CD4-positive, alpha-beta T cell treated with Interleukin-6 for 4 hours (primary cell): ENCODE measurements at regions not wholly inside any gene's neighbourhood (a gene's known extent, or its start where the extent isn't known, plus 50 kb on each side); places are given as distances from the start of the nearest gene placed in this dataset.

Source experiments
- DNase-seq: peaks from one replicate; pipeline ENCODE4 v3.0.0-alpha.2; 2020; ENCODE audit warnings: mixed read lengths

DNA sequence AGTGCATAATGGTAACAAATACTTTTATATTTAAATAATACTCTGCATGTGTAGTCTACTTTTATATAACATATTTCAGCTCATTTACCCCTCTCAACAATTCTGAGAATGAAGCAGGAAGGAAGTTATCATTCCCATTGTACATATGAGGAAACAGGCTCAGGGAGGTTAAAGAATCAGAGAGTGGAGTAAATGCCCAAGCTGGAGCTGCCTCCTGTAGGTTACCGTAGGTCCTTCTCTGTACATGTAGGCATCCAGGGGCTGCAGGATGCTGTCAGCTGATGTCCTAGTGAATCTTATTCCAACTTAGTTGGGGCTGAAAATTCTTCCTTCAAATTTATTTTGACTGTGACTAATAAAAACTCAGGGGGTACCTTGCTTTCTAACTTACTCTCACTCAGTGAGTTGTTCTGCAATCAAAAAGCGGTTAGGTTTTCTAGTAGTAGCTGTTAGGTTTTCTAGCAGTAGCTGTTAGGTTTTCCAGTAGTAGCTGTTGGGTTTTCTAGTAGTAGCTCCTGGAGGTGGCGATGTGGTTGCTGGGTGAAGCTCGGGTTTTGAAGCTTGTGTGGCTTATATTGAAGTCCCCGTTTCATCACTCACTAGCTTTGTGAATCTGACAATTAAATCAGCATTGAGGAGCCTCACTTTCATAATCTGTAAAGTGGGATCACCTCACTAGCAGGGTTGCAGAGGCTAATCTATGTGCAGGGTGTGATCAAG lies 357.0 kb downstream of the NR2F2 start:
- DNase-seq = no peak

DNA sequence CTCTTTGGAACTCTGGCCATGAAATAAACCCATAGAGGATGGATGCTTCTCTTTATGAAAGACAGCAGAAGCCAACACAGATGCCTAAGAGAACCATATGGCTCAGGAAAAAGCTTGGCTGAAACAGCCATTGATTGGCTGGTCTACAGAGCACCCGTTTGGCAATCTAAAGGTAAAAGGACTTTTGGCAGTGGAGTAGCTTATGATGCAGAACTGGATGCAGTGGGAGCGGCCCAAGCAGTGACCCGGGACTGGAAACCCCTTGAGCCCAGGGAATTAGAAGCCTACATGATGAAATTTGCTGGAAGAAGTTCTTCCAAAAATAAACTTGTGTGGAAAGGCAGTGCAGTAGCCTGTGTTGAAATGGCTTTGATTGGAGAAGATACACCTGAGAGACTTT lies 360.2 kb downstream of the NR2F2 start:
- DNase-seq = no peak

DNA sequence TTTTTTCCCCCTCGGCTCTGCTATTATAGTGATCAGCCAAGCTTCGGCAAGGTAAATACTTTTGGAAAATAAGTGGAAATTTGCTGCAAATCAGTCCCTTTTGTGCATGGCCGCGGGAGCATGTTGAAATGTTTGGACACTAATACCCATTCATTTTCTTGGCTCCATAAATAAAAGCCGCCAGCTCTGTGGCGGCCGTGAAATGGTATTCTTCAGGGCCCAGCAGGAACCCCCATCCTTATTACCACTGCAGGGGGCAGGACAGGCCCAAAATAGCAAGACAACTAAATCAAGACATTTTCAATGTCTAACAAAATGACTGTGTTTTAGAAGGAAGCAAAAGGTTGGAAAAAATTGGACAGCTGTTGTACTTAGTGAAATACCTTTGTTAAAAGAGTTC lies 362.3 kb downstream of the NR2F2 start:
- no peak for DNase-seq

DNA sequence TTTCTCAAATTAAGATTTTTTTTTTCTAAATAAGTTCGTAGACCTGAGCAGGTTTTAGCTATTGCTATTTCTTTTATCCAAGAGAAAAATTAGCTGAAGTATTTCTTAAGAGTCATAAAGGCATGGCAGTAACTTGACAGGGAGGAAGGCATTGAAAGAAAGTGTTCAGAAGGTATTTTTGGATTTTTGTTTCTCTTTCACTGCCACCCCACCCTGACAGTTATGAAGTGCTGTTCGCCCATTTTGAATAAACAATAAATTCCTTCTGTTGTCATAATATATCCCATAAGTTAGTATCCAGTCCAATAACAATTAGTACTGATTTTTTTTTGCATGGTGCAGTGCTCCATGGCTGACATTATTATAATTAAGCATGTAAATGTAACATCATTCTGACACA lies 363.0 kb downstream of the NR2F2 start:
- DNase-seq = no peak

DNA sequence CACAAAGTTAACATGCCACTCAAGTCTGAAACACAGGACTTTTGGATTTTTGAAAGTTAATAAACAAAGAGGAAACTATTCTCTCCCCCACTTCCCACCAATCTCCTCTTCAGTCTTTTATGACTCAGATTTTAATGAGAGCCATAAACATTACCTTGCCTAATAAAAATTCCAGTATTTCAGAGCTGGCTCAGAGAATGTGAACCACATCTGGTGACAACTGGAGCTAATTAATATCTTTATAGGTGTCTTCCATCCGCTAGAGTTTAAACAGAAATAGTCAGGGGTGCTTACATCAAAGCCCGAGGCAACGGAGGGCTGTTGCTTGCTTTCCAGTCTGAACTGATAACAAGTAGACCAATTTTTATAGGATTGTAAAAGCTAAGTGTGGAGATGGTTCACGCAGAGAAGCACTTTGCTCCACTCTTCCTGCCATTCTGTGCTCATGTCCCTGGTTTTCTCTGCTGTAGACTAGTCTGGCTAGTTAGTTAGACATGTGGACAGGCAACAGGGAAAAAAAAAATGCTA lies 363.6 kb downstream of the NR2F2 start:
- no peak for DNase-seq

DNA sequence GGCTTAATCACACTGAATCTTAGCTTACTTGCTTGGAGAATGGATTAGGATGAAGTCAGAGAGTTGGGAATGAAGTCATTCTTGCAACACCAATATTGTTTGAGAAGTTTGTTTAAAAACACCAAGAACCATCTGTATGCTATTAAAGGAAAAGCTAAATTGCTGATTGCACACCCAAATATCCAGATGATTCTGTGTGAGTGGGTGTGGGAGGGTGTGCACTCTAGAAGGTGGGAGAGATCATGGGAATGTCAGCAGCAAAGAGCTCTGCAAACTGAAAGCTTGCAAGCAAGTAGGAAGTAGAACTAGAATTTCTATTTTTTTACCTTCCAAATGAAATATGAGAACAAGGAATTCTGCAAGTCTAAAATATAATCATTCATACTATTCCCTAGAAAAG lies 364.9 kb downstream of the NR2F2 start:
- DNase-seq = no peak

DNA sequence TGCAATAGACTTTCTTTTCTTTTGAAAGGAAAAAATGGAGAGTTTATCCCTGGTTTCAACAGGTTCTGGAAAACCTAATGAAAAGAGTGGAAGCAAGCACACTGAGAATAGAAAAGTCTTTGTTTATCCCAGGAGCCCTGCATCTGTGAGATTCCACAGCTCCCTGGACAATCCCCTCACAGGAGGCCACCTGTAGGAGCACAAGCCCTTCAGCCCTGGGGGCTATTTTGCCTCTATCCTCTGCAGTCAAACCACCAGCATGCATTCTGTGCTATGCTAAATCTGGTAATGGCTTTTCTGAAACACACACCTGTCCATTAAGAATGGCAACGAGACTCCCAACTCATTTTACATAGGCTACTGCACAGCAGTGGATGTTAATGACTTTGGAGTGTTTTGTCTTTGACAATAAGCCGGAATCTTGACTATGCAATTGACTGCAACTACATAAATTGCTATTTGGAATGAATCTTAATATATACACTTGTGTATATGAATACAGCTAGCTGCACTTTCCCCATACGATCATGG lies 369.4 kb downstream of the NR2F2 start:
- no peak for DNase-seq

DNA sequence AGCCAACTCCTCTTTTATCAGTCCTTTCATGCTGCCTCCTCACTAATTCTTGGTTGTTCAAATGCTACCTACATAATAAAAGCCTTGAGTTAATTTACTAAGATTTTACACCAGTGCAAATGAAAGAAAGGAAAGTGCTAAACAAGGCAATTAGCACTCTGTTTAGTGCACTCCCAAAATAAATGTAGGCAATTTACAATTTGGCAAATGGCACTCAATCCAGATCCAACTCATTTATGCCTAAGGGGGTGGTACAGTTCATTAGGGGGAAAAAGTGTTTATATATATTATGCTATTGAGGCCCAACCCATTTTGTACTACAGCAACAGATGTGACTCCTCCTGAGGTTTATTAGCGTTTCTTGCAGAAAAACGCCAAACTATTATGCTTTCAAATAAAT lies 370.1 kb downstream of the NR2F2 start:
- no peak for DNase-seq

DNA sequence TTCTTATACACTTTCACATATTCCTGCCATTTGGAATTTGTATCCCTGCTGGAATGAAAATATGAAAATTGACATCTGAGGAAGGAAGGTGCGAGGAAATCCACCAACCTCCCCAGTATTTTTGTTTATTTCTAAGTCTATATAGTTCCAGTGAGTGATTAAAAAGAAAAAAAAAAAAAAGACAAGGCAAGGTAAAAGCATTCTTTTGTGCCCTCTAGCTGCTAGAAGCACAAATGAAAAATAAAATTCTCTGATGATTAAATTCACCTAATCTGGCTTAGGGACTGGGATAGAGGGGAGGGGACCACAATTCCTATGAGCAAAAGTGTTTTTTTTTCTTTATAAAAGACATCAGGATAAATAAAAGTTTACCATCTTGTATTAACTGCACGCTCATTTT lies 370.9 kb downstream of the NR2F2 start:
- DNase-seq = no peak

DNA sequence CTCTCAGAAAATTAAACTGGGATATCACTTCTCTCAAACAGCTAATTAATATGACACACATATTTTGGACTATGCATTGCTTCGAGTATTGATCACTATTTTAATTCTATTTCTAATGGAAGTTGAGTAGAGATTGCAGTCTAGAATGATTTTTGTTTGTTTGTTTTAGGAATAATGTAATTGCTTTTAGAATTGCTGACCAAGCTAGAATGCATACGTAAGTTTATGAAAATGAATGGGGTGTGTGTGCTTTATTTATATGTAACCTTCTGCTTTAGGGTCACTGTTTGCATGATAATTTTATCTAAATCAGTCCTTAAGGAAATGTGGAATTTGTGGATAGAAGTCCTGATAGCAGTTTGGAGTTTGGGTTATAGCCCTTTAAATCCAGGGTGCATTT lies 371.4 kb downstream of the NR2F2 start:
- DNase-seq = no peak

DNA sequence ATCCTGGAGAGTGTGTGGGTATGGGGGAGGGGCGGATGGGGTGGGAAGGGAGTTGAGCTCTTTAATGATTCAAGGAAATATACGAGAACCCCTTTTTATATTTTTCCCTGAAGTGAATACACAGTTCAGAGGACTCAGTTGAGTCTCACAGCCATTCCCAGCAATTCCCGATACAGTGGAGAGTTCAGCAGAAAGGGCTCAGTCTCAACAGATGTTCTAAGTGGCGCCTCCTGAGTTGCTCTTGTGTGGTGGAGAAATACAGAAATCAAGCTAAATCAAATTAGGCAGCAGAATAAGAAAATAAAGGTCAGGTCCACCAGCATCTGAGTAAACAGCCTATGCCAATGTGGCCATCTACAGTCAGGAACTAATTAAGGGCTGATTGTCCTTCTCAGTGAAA lies 372.1 kb downstream of the NR2F2 start:
- no peak for DNase-seq

DNA sequence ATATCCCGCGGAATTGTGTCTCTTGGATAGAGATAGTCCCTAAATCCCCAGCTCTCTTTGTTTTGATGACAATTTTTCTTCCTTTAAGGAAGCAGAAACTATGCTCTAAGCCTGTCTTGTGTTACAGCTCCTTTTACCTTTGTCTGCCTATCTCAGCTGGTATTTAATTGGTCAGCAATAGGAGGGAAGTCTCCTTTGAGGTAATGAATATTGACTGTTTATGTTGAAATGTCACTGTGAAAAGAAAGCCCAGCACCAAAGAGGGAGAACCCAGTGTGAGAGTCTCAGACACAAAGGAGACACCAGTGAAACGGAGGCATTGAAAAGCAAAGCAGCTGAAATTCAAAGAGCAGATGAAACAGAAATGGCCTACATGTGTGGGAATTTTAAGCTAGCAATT lies 372.6 kb downstream of the NR2F2 start:
- no peak for DNase-seq

DNA sequence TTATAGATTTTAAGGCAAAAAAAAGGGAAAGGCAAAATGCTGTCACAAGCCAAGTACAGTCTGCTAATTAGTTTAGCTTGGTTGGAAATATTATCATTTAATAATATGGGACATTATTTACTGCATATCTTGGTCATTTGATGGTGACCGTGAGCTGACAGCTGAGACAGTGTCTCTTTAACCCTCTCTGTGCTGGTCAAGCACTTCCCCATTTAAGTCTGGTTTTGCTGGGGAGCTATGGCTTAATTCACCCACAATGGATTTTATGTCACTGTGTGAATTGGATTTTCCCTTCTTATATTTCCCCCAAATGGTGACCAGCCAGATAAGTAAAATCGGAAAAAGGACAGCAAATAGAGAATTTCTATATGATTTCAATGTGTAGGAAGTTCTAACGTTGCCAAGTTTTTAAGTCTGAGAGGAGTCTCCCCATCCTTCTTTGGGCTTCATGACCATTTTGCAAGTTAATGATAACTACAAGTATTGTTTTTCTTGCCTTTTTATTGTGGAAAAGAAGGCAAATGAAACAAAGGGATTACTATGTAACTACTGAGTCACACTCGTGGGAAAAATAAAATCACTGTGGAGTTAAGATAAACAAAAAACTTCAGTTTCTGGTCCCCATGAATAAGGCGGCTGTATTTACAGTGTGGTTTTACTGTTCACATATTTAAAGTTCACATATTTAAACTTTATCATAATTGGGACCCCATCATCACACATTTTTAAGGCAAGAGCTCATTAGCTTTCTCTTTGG lies 373.5 kb downstream of the NR2F2 start:
- DNase-seq = no peak

DNA sequence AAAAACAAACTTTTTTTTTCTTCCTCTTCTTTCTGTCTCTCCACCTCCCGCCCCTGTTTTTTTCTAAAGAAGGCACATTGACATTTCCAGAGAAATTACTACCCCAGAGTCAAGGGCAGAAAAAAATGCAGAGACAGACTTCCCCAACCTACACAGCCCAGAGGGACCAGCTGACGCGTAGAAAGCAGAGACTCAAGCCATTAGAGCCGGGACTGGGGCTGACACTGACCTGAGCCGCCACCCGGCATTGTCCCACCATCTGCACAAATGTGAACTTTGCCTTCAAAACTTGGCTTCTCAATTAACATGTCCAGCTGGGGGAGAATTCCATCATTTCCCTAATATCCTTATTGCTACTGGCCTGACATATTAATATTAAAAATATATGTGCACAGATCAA lies 385.6 kb downstream of the NR2F2 start:
- DNase-seq = no peak

DNA sequence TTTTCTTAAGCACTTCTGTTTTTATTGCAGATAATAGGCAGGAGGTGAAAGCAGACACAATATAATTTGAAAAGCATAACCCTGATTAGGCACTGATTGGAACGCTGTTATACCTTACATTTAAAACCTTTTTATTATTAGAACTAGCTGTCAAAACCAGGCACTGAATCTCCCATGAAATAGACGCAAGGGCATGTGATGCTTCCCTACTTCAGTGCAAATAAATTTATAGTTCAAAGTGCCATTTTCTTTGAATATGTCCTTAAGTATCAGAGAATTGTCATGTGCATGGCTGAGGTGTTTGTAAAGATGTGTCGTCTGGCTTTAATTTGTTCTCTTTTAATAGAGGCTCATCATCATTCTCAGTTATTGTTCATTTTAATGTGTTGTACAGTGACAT lies 386.0 kb downstream of the NR2F2 start:
- DNase-seq = no peak

DNA sequence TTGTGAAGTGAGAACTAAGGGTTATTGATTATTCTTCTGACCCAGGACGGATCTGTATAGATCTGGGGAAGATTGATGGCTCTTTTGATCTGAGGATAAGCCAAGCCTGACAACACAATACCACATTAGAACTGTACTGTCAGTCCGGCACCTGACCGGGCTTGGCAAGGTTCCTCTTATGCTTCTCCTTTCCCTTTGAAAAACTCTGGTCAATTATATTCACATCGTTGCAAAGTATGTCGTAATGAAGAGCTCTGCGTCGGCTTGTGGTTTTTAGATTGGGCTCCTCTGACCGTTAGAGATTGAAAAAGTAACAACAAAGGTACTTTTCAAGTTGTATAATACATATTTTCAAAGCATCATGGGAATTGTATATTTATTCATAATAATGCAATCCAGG lies 389.8 kb downstream of the NR2F2 start:
- no peak for DNase-seq

DNA sequence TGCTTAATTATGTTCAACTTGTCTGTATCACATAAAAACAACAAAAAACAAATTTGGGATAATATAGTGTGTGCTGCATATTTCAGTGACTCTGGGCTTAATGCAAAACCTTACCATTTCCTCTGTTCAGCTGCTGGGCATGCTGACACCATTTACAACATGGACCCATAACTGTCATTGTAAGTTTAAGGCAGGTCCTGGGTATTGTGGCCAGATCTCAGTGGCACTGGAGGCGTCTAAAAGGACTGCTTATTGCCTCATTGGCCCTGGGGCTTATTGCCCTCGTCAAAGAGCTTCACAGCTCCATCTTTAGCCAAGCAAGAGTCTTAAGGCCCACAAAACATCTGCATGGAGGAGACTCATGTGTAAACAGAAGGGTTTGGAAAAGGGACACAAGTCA lies 390.2 kb downstream of the NR2F2 start:
- DNase-seq = no peak

DNA sequence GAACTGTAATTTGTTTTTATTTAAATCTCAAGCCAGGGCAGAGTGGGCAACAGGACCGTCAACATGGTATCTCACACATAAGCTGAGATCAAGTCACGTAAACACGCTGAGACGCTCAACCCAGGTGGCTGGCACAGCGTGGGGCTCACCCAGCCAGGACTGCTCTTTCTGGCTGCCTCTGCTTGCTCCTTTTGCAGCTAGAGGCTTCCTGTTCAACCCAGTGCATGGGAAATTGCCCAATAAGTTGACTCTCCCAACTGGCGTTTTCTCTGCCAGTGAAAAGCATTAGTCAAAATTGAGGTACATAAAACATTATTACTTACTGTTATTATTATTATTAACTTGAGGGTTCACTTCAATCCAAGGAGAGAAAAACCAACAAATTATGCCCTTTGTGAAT lies 398.1 kb downstream of the NR2F2 start:
- DNase-seq = no peak

DNA sequence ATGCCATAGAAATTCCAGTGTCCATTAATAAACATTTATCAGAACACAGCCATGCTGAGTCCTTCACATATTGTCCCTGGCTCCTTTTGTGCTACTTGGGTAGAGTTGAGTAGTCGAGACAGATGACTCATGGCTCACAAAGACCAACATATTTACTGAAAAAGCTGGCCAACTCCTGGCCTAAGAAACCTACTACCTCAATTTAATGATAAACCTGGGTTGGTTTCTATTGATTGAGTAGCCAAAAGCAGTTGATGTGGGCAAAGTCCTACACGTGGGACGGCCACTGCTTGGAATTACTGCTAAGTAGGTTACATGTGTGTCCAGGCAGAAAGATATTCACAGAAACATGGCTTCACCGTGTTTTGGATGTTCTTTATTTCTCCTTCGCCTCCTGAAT lies 402.2 kb downstream of the NR2F2 start:
- no peak for DNase-seq

DNA sequence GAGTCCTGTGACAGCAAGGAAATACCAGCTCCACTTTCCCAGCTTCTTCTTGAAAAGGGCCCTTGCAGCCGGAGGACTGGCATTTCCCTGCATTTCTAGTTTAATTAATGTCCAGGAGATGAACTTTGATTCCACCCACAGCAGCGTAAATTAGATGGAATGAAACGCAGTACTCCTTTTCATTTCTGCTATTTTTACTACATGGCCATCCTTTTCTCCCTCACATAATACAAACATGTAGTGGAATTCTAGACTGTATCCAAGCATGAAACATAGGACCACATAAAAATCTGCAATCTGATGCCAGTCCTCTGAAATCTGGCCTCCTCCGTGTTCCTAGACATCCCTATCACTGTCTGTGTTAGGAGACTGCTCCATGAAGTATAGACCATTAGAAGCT lies 403.2 kb downstream of the NR2F2 start:
- DNase-seq = no peak

DNA sequence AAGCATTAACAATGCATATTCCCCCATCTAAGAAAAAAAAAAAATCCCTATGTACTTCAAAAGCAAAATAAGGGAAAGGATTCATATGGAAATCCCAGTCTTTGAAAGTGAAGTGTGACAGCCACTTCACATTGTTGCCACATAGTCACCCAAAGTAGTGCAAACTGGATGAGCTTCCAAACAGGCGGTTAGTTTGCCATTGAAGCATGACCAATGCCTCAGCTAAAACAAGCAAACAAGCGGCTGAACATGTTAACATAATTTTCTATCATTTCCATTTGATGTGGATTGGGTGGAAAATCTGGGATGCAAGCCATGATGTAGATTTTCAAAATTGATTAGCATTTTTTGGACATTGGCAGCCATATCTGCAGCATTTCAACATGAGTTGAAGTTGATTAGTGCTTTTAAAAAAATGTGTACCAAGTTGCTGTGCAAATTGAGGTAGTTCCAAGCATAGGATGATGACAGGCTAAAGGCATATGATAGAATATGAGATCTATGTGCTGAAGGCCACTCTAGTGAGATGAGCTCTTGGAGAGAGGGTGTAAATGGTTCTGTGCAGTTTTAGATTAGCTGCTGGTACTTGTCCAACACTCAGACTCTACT lies 405.2 kb downstream of the NR2F2 start:
- no peak for DNase-seq

DNA sequence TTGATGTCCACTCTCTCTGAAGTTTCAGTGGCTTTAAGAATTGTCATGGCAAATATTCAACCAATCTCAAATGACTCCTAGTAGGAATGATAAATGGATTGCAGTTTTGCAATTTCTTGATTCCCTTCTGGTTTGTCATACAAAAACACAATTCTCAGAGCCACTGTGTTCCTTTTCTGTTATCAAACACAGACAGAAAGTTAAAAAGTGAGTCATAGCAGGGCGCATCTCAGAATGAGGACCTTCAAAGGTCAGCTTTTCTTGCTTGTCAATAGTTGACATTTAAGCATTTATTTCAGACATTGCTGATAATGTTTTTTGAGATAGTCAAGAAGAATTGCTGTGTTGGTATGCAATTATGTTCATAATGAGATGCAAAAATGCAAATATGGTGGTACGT lies 405.9 kb downstream of the NR2F2 start:
- DNase-seq = no peak

DNA sequence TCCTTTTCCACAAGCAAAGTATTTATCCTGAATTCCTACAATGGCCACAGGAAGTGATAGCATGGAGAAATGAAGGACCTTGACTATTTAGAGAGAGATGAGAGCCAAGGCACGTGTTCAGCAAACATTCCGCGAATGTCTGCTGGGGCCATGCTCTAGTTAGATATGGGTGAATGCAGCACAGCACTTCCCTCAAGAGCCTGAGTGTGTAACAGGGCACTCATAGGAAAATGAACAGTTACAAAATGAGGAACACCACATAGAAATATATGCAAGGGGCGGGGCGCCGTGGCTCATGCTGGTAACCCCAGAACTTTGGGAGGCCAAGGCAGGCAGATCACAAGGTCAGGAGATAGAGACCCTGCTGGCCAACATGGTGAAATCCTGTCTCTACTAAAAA lies 406.9 kb downstream of the NR2F2 start:
- DNase-seq = no peak

DNA sequence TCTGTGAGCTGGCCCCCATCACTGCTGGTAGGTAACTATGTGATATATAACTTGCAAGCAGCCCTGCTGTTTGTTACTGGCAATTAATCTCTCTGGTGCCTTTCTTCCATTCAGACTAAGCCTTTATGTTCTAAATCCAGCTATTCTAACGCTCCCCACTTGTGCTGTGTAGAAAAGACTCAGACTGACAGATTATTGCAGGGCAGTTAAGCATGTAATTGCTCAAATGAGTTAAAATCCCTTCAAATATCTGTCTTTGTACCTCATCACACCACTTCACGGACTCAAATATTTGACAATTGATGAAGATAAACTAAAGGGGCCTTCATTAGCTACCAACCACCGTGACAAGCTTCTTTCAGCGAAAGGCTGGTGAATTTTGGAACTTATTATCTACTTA lies 416.2 kb downstream of the NR2F2 start:
- no peak for DNase-seq
